DND-41 (cell line): ENCODE measurements at regions not wholly inside any gene's neighbourhood (a gene's known extent, or its start where the extent isn't known, plus 50 kb on each side); places are given as distances from the start of the nearest gene placed in this dataset.

Experiments
- EZH2 ChIP-seq: IDR thresholded peaks from 3 replicates; pipeline ENCODE4 v1.6.1; 2012; ENCODE audit warnings: borderline replicate concordance, low read depth, mild to moderate bottlenecking, moderate library complexity, low read length, inconsistent platforms; ENCODE audit not compliant: severe bottlenecking
- TF ChIP-seq, protein P1 (sequence below): IDR thresholded peaks from 2 replicates; pipeline ENCODE4 v1.5.1; 2012; ENCODE audit warnings: borderline replicate concordance, low read length, moderate library complexity, mild to moderate bottlenecking; ENCODE audit not compliant: poor library complexity, severe bottlenecking; ENCODE audit errors: extremely low read depth

DNA sequence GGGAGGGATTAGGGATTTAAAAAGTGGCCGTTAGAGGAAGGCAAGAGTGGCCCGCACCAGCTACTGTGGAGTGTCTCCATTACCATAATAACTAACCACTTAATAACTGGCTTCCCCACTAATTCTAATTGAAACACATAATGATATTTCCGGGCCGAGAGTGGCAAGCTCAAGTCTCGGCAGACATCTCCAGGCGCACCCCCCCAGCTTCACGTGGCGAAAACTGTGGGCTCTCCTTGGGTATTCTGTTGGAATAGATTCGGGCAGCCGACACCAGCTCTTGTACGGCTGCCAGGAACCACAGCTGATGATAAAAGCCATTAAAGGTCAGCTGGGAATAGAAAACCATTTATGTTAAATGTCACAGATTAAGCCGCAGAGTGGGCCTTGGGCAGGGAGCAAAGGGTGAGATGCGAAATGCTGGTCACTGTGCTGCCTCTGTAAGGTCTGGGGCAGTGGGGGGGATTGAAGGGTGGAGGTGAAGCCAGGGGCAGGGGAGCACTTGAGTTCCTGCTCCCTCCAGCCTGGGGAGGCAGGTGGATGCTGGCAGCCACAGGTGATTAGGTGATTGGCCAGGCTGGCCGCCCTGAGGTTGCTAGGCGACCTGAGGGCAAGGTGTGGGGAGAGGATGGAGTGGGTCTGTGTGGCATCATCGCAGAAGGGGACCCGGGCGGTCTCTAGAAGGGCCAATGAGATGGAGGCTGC is 115.6 kb upstream of the SDK2 start:
- TF ChIP-seq, protein P1, sequence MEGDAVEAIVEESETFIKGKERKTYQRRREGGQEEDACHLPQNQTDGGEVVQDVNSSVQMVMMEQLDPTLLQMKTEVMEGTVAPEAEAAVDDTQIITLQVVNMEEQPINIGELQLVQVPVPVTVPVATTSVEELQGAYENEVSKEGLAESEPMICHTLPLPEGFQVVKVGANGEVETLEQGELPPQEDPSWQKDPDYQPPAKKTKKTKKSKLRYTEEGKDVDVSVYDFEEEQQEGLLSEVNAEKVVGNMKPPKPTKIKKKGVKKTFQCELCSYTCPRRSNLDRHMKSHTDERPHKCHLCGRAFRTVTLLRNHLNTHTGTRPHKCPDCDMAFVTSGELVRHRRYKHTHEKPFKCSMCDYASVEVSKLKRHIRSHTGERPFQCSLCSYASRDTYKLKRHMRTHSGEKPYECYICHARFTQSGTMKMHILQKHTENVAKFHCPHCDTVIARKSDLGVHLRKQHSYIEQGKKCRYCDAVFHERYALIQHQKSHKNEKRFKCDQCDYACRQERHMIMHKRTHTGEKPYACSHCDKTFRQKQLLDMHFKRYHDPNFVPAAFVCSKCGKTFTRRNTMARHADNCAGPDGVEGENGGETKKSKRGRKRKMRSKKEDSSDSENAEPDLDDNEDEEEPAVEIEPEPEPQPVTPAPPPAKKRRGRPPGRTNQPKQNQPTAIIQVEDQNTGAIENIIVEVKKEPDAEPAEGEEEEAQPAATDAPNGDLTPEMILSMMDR, result no peak
- no peak for TF ChIP-seq EZH2
